Trophoblast cell (in vitro differentiated cells and primary cell): ENCODE measurements at regions not wholly inside any gene's neighbourhood (a gene's known extent, or its start where the extent isn't known, plus 50 kb on each side); places are given as distances from the start of the nearest gene placed in this dataset.

Source experiments
- DNase-seq, 2 donors: peaks; one replicate each; pipeline ENCODE4 v3.0.0-alpha.2; 2016
- H2AFZ ChIP-seq: 2 replicates; pipeline ENCODE4 v1.6.1; 2013; ENCODE audit warnings: low read length, moderate library complexity, mild to moderate bottlenecking; ENCODE audit not compliant: insufficient read depth, poor library complexity
- H2AK5ac ChIP-seq: 2 replicates; pipeline ENCODE4 v1.6.1; 2013; ENCODE audit warnings: mild to moderate bottlenecking, low read length
- H2BK120ac ChIP-seq: 2 replicates; pipeline ENCODE4 v1.6.1; 2013; ENCODE audit warnings: low read length, mild to moderate bottlenecking, moderate library complexity; ENCODE audit not compliant: insufficient read depth, poor library complexity
- H2BK12ac ChIP-seq: 2 replicates; pipeline ENCODE4 v1.6.1; 2013; ENCODE audit warnings: mild to moderate bottlenecking, low read length, moderate library complexity
- H2BK5ac ChIP-seq: 2 replicates; pipeline ENCODE4 v1.6.1; 2013; ENCODE audit warnings: low read length, low read depth, moderate library complexity, mild to moderate bottlenecking; ENCODE audit not compliant: poor library complexity
- H3K14ac ChIP-seq: 2 replicates; pipeline ENCODE4 v1.6.1; 2013; ENCODE audit warnings: mild to moderate bottlenecking, low read length
- H3K18ac ChIP-seq: 2 replicates; pipeline ENCODE4 v1.6.1; 2013; ENCODE audit warnings: mild to moderate bottlenecking, low read length
- H3K23ac ChIP-seq: 2 replicates; pipeline ENCODE4 v1.6.1; 2013; ENCODE audit warnings: low read length
- H3K27ac ChIP-seq: 2 replicates; pipeline ENCODE4 v1.5.1; 2013; ENCODE audit warnings: low read depth, mild to moderate bottlenecking, inconsistent platforms, low read length, moderate library complexity
- H3K27me3 ChIP-seq: 2 replicates; pipeline ENCODE4 v1.6.1; 2013; ENCODE audit warnings: inconsistent platforms, mild to moderate bottlenecking, low read length, moderate library complexity; ENCODE audit not compliant: insufficient read depth
- H3K36me3 ChIP-seq, 2 experiments: 1 replicate in 1 of 2; 2 replicates in 1 of 2; pipeline ENCODE4 v1.6.1; 2013; ENCODE audit warnings: low read length in 2 of 2, mild to moderate bottlenecking in 2 of 2, moderate library complexity in 1 of 2; ENCODE audit not compliant: insufficient read depth in 2 of 2, control insufficient read depth in 1 of 2
- H3K4ac ChIP-seq: 2 replicates; pipeline ENCODE4 v1.6.1; 2013; ENCODE audit warnings: low read depth, mild to moderate bottlenecking, low read length, moderate library complexity
- H3K4me1 ChIP-seq, 2 experiments: 1 replicate in 1 of 2; 2 replicates in 1 of 2; pipeline ENCODE4 v1.6.1; 2013; ENCODE audit warnings: low read length in 2 of 2, mild to moderate bottlenecking in 2 of 2, moderate library complexity in 1 of 2; ENCODE audit not compliant: insufficient read depth in 2 of 2, control insufficient read depth in 1 of 2
- H3K4me2 ChIP-seq: 2 replicates; pipeline ENCODE4 v1.6.1; 2013; ENCODE audit warnings: inconsistent platforms, mild to moderate bottlenecking, low read length, moderate library complexity
- H3K4me3 ChIP-seq: 2 replicates; pipeline ENCODE4 v1.5.1; 2013; ENCODE audit warnings: mild to moderate bottlenecking, low read depth, low read length, inconsistent platforms
- H3K79me1 ChIP-seq: one replicate; pipeline ENCODE4 v1.6.1; 2013; ENCODE audit warnings: low read length
- H3K79me2 ChIP-seq: 2 replicates; pipeline ENCODE4 v1.6.1; 2013; ENCODE audit warnings: low read length, mild to moderate bottlenecking; ENCODE audit not compliant: control insufficient read depth, insufficient read depth, poor library complexity
- H3K9ac ChIP-seq: 2 replicates; pipeline ENCODE4 v1.6.1; 2013; ENCODE audit warnings: mild to moderate bottlenecking, low read length
- H3K9me3 ChIP-seq: 2 replicates; pipeline ENCODE4 v1.6.1; 2013; ENCODE audit warnings: low read depth, mild to moderate bottlenecking, control low read depth, inconsistent platforms, low read length; ENCODE audit not compliant: insufficient read depth
- H4K12ac ChIP-seq: 2 replicates; pipeline ENCODE4 v1.6.1; 2013; ENCODE audit warnings: low read depth, mild to moderate bottlenecking, low read length, moderate library complexity
- H4K8ac ChIP-seq: 2 replicates; pipeline ENCODE4 v1.6.1; 2013; ENCODE audit warnings: low read depth, mild to moderate bottlenecking, low read length, moderate library complexity
- H4K91ac ChIP-seq: one replicate; pipeline ENCODE4 v1.6.1; 2013; ENCODE audit warnings: low read depth, mild to moderate bottlenecking, low read length, moderate library complexity
- WGBS: extraction: QIAGEN DNeasy Blood & Tissue Kit; methylation state at CpG from one replicate; pipeline ENCODE4 v1.1.7; 2013; ENCODE audit warnings: missing lambda C conversion rate; ENCODE audit not compliant: insufficient read length, insufficient coverage; ENCODE audit errors: extremely low coverage; 5-methylcytosine and 5-hydroxymethylcytosine counted together

GRCh38 chr10:90418869-90419652, 438.8 kb downstream of the HTR7 start:
- Histone ChIP-seq H3K27ac (peak overlapping the region; percentile 14), H3K9me3 (no peaks in the 10 kb centered on the region), H3K79me2 (peaks cover 2% of the 10 kb centered on the region), H2BK12ac (no peak overlapping the region), H3K4me1 (peaks cover 0 to 4% of the 10 kb centered on the region in 2 experiments), H3K27me3 (no peaks in the 10 kb centered on the region), H3K36me3 (no peaks in the 10 kb centered on the region), H3K4me2 (no peak overlapping the region), H3K79me1 (peaks cover 5% of the 10 kb centered on the region), H3K9ac (no peak overlapping the region), H3K4ac (no peak overlapping the region), H3K18ac (no peak overlapping the region), H2AFZ (no peak overlapping the region), H4K12ac (no peak overlapping the region), H2AK5ac (no peak overlapping the region), H2BK120ac (no peak overlapping the region), H2BK5ac (no peak overlapping the region), H4K8ac (no peak overlapping the region), H3K14ac (no peak overlapping the region), H3K23ac (no peak overlapping the region), H3K4me3 (no peak overlapping the region), H4K91ac (no peak overlapping the region)
- DNase-seq: peak; percentile 14 to 34
- no CpG with 5 or more reads among the region's 7 CpGs for WGBS

GRCh38 chr10:90420637-90421318, 437.1 kb downstream of the HTR7 start:
- H4K91ac ChIP-seq: no peak overlapping the region
- H3K4me1 ChIP-seq: peaks cover 0 to 4% of the 10 kb centered on the region in 2 experiments
- H2AK5ac ChIP-seq: no peak overlapping the region
- no peak overlapping the region for H3K4me2 ChIP-seq
- no peak overlapping the region for H3K14ac ChIP-seq
- H3K36me3 ChIP-seq: no peaks in the 10 kb centered on the region
- H2BK12ac ChIP-seq: no peak overlapping the region
- DNase-seq: no peak
- no peak overlapping the region for H3K9ac ChIP-seq
- H3K79me1 ChIP-seq: peaks cover 5% of the 10 kb centered on the region
- H2BK5ac ChIP-seq: no peak overlapping the region
- H3K9me3 ChIP-seq: no peaks in the 10 kb centered on the region
- no peaks in the 10 kb centered on the region for H3K27me3 ChIP-seq
- H2BK120ac ChIP-seq: no peak overlapping the region
- no peak overlapping the region for H3K4ac ChIP-seq
- H3K23ac ChIP-seq: no peak overlapping the region
- H3K4me3 ChIP-seq: no peak overlapping the region
- no peak overlapping the region for H4K8ac ChIP-seq
- WGBS: no CpG with 5 or more reads among the region's 1 CpG
- peaks cover 2% of the 10 kb centered on the region for H3K79me2 ChIP-seq
- H3K18ac ChIP-seq: no peak overlapping the region
- no peak overlapping the region for H3K27ac ChIP-seq
- H2AFZ ChIP-seq: no peak overlapping the region
- H4K12ac ChIP-seq: no peak overlapping the region

GRCh38 chr10:90421874-90422273, 436.0 kb downstream of the HTR7 start:
- no peak overlapping the region for H2BK12ac ChIP-seq
- H4K91ac ChIP-seq: no peak overlapping the region
- no peak overlapping the region for H3K14ac ChIP-seq
- no peak overlapping the region for H3K4me2 ChIP-seq
- no peaks in the 10 kb centered on the region for H3K27me3 ChIP-seq
- H4K8ac ChIP-seq: no peak overlapping the region
- no peaks in the 10 kb centered on the region for H3K36me3 ChIP-seq
- no peak overlapping the region for H3K4me3 ChIP-seq
- H3K4ac ChIP-seq: no peak overlapping the region
- no peak overlapping the region for H2BK5ac ChIP-seq
- no peak overlapping the region for H2AK5ac ChIP-seq
- H3K27ac ChIP-seq: no peak overlapping the region
- H3K79me1 ChIP-seq: peaks cover 5% of the 10 kb centered on the region
- H3K9ac ChIP-seq: no peak overlapping the region
- no peaks in the 10 kb centered on the region for H3K9me3 ChIP-seq
- no peak for DNase-seq
- no peak overlapping the region for H3K18ac ChIP-seq
- H2BK120ac ChIP-seq: no peak overlapping the region
- peaks cover 0 to 4% of the 10 kb centered on the region in 2 experiments for H3K4me1 ChIP-seq
- WGBS: no CpG with 5 or more reads among the region's 2 CpGs
- no peak overlapping the region for H3K23ac ChIP-seq
- no peak overlapping the region for H2AFZ ChIP-seq
- no peak overlapping the region for H4K12ac ChIP-seq
- peaks cover 2% of the 10 kb centered on the region for H3K79me2 ChIP-seq

- Histone ChIP-seq H4K8ac (no peak overlapping the region), H3K4me3 (no peak overlapping the region), H4K12ac (no peak overlapping the region), H3K14ac (no peak overlapping the region), H2AFZ (no peak overlapping the region), H3K4me2 (no peak overlapping the region), H3K9me3 (no peaks in the 10 kb centered on the region), H2BK12ac (no peak overlapping the region), H3K9ac (no peak overlapping the region), H2AK5ac (no peak overlapping the region), H3K79me1 (no peaks in the 10 kb centered on the region), H4K91ac (no peak overlapping the region), H2BK5ac (no peak overlapping the region), H3K36me3 (no peaks in the 10 kb centered on the region), H3K27ac (no peak overlapping the region), H3K18ac (no peak overlapping the region), H3K4ac (no peak overlapping the region), H3K23ac (no peak overlapping the region), H3K79me2 (no peaks in the 10 kb centered on the region), H3K27me3 (no peaks in the 10 kb centered on the region), H3K4me1 (no peaks in the 10 kb centered on the region), H2BK120ac (no peak overlapping the region)
- DNase-seq: no peak
- no CpG with 5 or more reads among the region's 1 CpG for WGBS
Measured at GRCh38 chr10:90424730-90425129, 433.1 kb downstream of the HTR7 start.
